Neural progenitor cell (in vitro differentiated cells): ENCODE measurements at regions not wholly inside any gene's neighbourhood (a gene's known extent, or its start where the extent isn't known, plus 50 kb on each side); places are given as distances from the start of the nearest gene placed in this dataset.

Experiments
- CTCF ChIP-seq: fragments of 200-600 bp; sonication (generic); IDR thresholded peaks from 2 replicates; pipeline ENCODE4 v1.5.1; 2017; ENCODE audit warnings: antibody characterized with exemption, mild to moderate bottlenecking
- EZH2phosphoT487 ChIP-seq: fragments of 200-600 bp; sonication (generic); IDR thresholded peaks from 2 replicates; pipeline ENCODE4 v1.6.1; 2017; ENCODE audit warnings: antibody characterized with exemption

- TF ChIP-seq CTCF (no peak), EZH2phosphoT487 (no peak)
Measured at GRCh38 chr1:96926176-96926575, 204.6 kb downstream of the PTBP2 start.
